ENCODE measurements at regions not wholly inside any gene's neighbourhood (a gene's known extent, or its start where the extent isn't known, plus 50 kb on each side); places are given as distances from the start of the nearest gene placed in this dataset.

GRCh38 chr1:4137621-4138415 lies 237.7 kb upstream of the C1orf174 start:
- no peak overlapping the region for H3K27ac ChIP-seq (ENCODE audit: insufficient read depth, low read length)

More at GRCh38 chr1:4137621-4138415, 237.7 kb upstream of the C1orf174 start:
- DNase-seq (no peak), ATAC-seq (ENCODE audit: low read depth) (no peak)
- no peak overlapping the region for H3K18ac ChIP-seq (ENCODE audit: low read depth, low read length)
- H3K9me3 ChIP-seq (ENCODE audit: control insufficient read depth, insufficient read depth, low read length), result peaks cover 55% of the 10 kb centered on the region
- H2BK20ac ChIP-seq (ENCODE audit: low read depth, low read length), result no peak overlapping the region
- no peaks in the 10 kb centered on the region for H3K79me1 ChIP-seq (ENCODE audit: low read depth in 1 of 2, low read length in 2 of 2)
- H3K27me3 ChIP-seq (ENCODE audit: control insufficient read depth, insufficient read depth, low read length), result no peaks in the 10 kb centered on the region
- H3K4me2 ChIP-seq (ENCODE audit: low read depth, low read length), result no peak overlapping the region
- WGBS, 2 experiments (ENCODE audit: extremely low coverage in 2 of 2, insufficient read length in 1 of 2), result 0% methylated on average over 1 of the region's 14 CpGs; no CpG with 5 or more reads in 1 of the 2 experiments
- CTCF ChIA-PET, result interaction anchor here (0.6 kb wide), 1 partner anchor 56 kb away, joined by 5 read pairs; no protein-coding TSS in a partner anchor
- no peak for TF ChIP-seq FOS (IDR thresholded peaks at IDR 0.05; ENCODE audit: low read depth, low read length)
- TF ChIP-seq BHLHE40 (IDR thresholded peaks at IDR 0.05; ENCODE audit: low read depth, low read length), result no peak
- TF ChIP-seq RAD21 (IDR thresholded peaks at IDR 0.05; ENCODE audit: low read length), result no peak
- TF ChIP-seq, protein P1, sequence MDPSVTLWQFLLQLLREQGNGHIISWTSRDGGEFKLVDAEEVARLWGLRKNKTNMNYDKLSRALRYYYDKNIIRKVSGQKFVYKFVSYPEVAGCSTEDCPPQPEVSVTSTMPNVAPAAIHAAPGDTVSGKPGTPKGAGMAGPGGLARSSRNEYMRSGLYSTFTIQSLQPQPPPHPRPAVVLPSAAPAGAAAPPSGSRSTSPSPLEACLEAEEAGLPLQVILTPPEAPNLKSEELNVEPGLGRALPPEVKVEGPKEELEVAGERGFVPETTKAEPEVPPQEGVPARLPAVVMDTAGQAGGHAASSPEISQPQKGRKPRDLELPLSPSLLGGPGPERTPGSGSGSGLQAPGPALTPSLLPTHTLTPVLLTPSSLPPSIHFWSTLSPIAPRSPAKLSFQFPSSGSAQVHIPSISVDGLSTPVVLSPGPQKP (IDR thresholded peaks at IDR 0.05; ENCODE audit: borderline replicate concordance, low read depth, low read length), result no peak
- TF ChIP-seq, protein P2, sequence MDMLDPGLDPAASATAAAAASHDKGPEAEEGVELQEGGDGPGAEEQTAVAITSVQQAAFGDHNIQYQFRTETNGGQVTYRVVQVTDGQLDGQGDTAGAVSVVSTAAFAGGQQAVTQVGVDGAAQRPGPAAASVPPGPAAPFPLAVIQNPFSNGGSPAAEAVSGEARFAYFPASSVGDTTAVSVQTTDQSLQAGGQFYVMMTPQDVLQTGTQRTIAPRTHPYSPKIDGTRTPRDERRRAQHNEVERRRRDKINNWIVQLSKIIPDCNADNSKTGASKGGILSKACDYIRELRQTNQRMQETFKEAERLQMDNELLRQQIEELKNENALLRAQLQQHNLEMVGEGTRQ (IDR thresholded peaks at IDR 0.05; ENCODE audit: low read depth, low read length), result no peak
- no peak for TF ChIP-seq SMC3 (IDR thresholded peaks at IDR 0.05; ENCODE audit: low read depth, low read length)
- no peak for TF ChIP-seq MXI1 (IDR thresholded peaks at IDR 0.05; ENCODE audit: borderline replicate concordance, low read depth, low read length)
- TF ChIP-seq NFE2L2 (IDR thresholded peaks at IDR 0.05; ENCODE audit: low read depth, low read length), result no peak
- TF ChIP-seq POLR2A (IDR thresholded peaks at IDR 0.05; ENCODE audit: low read depth, low read length), result no peak
- TF ChIP-seq RFX5 (IDR thresholded peaks at IDR 0.05; ENCODE audit: low read depth, low read length), result no peak
- no peak for TF ChIP-seq RCOR1 (IDR thresholded peaks at IDR 0.05; ENCODE audit: insufficient replicate concordance, low read length)
- no peak overlapping the region for H3K23ac ChIP-seq (ENCODE audit: low read depth, low read length)
- H2AFZ ChIP-seq (replicated peaks; ENCODE audit: low read length, poor library complexity), result no peak overlapping the region
- H3K36me3 ChIP-seq (ENCODE audit: control insufficient read depth, insufficient read depth, low read length), result no peaks in the 10 kb centered on the region
- no peaks in the 10 kb centered on the region for H3K9me1 ChIP-seq (ENCODE audit: insufficient read depth, low read length)
- no peak overlapping the region for H3K56ac ChIP-seq (ENCODE audit: extremely low read depth, insufficient read depth, low read length)
- no peak overlapping the region for H4K5ac ChIP-seq (ENCODE audit: low read depth, low read length)
- no peaks in the 10 kb centered on the region for H4K20me1 ChIP-seq (ENCODE audit: insufficient read depth, low read length)
- BruUV-seq (replicated peaks), result no TSS peak
- no peak overlapping the region for H2BK120ac ChIP-seq (ENCODE audit: low read depth, low read length)
- H4K91ac ChIP-seq (ENCODE audit: insufficient read depth, low read depth, low read length), result no peak overlapping the region
- dilution Hi-C loops (cut with HindIII; ENCODE audit: low sequenced_read_pairs, unreplicated experiment), result no loop called here
- no peak overlapping the region for H2AK5ac ChIP-seq (ENCODE audit: low read depth, low read length)
- no peak overlapping the region for H3K4ac ChIP-seq (ENCODE audit: low read depth, low read length)
- no peaks in the 10 kb centered on the region for H3K4me1 ChIP-seq (ENCODE audit: control insufficient read depth, insufficient read depth, low read length)
- H4K8ac ChIP-seq (ENCODE audit: low read depth in 2 of 2, low read length in 2 of 2), result no peak overlapping the region
- H2AK9ac ChIP-seq (replicated peaks; ENCODE audit: low read depth, low read length, poor library complexity), result no peak overlapping the region
- intact Hi-C loops (cut with micrococcal nuclease), result no loop called here
- no peak overlapping the region for H2BK5ac ChIP-seq (ENCODE audit: low read depth, low read length, poor library complexity, severe bottlenecking)
- in situ Hi-C loops (cut with MboI; ENCODE audit: low sequenced_read_pairs), result no loop called here
- H3K9ac ChIP-seq (ENCODE audit: low read depth, low read length), result no peak overlapping the region
- no peak overlapping the region for H3K14ac ChIP-seq (replicated peaks; ENCODE audit: low read depth, low read length)
- POLR2A ChIA-PET (ENCODE audit: unreplicated experiment), result no interaction called here
- no peak overlapping the region for H3K4me3 ChIP-seq (ENCODE audit: insufficient read depth, low read depth, low read length)
- no peak overlapping the region for H2BK15ac ChIP-seq (ENCODE audit: low read depth, low read length)
